Fibroblast of the conjunctiva (primary cell): ENCODE measurements at regions not wholly inside any gene's neighbourhood (a gene's known extent, or its start where the extent isn't known, plus 50 kb on each side); places are given as distances from the start of the nearest gene placed in this dataset.

Source experiments
- DNase-seq: peaks from one replicate; pipeline ENCODE4 v3.0.0-alpha.2; 2010; ENCODE audit warnings: low read depth

DNA sequence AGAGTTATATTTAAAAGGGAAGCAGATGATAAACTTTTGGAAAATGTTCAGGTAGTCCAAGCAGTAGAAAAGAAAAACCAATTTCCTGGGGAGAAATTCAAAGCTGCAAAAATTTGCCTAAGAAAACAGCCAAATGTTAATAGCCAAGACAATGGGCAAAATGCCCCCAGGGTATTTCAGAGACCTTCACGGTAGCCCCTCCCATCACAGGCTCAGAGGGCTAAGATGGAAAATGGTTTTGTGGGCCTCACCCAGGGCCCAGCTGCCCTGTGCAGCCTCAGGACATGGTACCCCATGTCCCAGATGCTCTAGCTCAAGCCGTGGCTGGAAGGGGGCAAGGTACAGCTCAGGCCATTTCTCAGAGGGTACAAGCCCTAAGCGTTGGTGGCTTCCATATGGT is 391.0 kb downstream of the ZIC4 start:
- DNase-seq, result no peak

DNA sequence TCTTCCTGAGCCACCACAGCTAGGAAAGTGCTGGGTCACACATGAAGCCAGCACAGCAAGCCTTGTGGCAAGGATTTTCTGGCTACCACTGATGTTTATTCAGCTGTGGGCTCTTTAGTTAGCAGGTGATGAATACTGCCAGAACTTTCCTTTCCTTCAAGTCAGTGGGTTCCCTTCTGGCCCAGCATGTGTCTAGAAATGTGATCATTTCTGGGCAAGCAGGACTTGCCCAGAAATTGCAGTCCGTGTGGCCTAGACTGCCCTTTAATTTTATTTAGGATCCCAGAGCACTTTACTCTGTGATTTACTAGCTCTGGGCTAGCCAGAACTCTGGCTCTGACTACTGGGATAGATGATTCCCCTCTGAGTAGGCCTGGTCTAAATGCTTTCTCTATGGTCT is 397.5 kb downstream of the ZIC4 start:
- no peak for DNase-seq

DNA sequence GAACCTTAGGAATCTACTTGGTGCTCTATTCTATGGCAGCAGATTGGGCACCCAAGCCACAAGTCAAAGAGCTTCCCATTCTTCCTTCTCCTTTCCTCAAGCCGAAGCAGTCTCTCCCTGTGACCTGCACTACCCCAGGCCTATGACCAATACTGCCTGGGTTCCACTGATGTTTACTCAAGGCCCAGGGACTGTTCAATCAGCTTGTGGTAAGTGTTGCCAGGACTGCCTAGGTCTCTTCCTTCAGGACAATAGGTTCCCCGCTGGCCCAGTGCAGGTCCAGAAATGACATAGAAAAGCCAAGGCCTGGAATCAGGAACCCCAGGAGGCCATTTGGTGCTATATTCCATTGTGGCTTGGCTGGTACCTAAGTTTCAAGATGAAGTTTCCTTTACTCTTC is 397.9 kb downstream of the ZIC4 start:
- DNase-seq, result no peak

DNA sequence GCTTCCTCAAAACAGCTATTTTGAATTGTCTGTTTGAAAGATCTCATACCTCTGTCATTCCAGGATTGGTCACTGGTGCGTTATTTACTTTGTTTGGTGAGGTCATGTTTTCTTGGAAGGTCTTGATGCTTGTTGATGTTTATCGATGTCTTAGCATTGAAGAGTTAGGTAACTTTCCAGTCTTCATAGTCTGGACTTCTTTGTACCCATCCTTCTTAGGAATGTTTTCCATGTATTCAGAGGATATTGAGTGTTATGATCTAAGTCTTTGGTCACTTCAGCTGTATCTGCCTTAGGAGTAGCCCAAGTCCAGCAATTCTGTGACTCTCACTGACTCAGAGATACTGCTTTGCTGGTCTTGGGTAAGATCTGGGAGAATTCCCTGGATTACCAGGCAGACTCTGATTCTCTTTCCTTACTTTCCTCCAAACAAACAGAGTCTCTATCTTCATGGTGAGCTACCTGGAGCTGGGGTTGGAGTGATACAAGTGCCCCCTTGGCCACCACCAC is 398.6 kb downstream of the ZIC4 start:
- no peak for DNase-seq

DNA sequence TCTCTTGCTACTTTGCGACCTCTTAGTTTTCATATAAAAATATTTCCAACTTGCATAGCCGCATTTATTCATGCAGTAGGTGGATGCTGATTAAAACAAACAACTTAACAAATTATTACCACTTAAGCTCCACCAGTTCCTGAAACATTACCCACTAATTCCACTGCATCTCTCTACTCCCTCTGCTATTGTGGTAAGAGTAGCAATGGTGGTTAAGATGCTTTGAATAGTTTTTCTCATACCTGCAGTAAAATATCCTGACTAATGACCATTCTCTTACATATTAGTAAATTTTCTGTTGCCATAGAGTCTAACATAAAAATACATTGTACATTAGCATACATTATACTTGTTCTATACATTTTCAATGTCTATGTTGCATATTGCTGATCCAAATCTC is 397.6 kb upstream of the PLSCR5 start:
- no peak for DNase-seq

DNA sequence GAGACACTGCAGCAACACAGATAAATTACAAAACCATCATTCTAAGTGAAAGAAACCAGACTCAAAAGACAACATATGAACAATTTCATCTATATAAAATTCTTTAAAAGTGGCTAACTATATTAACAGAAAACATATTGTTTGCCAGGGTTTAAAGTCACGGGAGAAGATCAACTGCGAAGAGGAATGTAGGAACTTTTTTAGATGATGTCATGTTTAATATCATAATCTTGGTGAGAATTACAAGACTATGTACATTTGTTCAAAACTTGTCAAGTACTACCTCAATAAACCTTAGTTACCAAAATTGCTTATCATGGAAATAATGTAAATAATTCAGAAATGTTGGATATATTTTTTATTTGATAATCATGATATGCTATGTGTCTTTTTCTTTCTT is 395.1 kb upstream of the PLSCR5 start:
- no peak for DNase-seq

DNA sequence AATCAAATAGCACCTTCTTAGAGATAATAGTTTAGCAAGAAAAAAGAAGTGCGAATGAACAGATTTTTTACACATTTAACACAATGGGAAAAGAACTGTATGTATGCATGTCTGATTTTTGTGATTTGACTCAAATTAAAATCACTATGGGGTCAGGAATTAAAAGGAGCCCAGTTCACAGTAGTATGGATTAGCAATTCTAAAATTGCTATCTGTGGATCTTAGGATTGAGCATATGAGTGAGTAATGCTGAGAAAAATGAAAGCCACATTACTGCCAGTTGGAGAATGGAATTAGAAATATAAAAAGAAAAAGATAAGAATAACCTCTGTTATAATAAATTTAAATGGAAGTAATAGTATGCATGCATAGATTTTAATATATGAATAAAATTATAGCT is 386.8 kb upstream of the PLSCR5 start:
- DNase-seq, result no peak

DNA sequence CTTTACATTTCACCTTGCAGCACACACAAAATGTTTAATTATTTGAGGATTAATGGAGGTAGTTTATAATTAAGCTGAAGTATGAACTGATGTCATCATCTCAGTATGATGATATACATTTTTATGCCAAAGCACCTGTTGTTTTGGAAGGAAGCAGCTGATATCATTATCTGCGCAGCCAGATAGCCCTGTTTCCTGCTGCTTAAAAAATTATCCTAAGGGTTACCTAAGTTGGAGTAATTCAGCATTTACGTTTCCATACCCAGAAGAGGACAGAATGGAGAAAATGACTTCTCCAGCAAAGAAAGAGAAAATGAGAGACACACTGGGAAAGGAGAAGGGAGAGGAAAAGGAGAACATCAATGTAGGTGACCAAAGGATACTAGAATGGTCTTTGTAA is 370.3 kb upstream of the PLSCR5 start:
- no peak for DNase-seq

DNA sequence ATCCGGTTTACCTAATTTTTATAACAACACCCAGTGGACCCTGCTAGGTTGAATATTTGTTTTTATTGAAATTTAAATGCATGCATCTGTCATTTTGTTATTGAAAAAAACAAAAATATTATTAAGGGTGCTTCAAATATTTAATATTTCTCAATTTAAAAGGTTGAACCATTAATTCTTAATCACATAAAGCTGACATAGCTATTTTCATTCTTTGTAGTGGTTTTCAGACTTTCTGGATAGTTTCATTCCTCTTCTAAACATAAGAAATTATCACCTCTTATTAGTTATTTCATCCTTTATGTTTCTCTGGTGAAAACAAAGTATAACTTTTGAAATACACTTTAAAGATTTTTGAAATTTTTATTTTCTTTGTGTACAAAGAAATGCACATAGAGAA is 369.9 kb upstream of the PLSCR5 start:
- DNase-seq, result no peak

DNA sequence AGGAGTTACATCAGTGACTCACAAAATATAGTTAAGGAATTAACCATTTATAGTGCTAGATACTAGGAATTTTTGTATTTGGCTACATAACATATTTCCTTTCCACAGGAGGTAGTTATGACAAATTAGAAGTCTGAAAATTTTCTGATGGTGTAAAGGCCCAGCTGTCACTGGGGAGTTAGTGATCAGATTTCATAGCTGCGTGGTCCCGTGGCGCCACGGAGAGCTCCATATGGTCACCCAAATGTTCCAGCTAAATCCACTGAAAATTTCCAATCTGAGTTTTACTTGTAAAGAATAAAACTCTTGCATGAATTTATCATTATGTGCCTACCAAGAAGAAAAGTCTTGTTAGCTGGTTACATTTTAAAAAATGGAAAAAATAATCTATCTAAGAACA is 368.9 kb upstream of the PLSCR5 start:
- DNase-seq, result no peak

DNA sequence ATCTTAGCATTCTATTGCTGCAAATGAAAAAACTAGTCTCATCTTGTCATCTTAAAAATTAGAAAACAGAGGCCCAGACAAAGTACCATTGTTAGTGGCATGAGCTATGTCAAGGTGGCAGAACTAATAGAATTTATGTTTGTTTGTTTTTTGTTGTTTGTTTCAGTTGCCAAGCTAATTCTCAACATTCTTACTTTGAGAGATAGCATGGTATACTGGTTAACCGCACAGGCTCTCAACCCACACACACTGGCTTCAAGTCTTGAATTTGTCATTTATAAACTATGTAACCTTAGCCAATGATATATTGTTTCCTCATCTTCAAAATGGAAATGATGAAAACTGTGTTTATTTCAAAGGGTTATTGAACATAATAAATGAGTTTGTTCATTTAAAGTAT is 367.6 kb upstream of the PLSCR5 start:
- DNase-seq, result no peak

DNA sequence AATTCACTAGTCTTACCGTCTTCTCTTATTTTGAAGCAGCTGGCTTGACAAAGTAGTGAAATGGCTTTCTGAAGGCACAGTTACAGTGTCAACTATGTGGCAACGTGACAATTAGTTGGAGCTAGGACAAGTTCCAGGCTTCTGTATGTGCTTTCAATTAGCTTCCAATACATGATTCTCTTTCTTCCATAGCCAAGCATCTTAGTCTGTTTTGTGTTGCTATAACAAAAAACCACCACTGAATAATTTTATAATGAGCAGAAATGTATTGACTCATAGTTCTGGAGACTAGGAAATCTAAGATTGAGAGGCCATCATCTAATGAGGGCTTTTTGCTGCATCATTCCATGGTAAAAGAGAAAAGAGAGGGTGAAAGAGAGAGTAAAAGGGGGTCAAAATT is 365.1 kb upstream of the PLSCR5 start:
- no peak for DNase-seq

DNA sequence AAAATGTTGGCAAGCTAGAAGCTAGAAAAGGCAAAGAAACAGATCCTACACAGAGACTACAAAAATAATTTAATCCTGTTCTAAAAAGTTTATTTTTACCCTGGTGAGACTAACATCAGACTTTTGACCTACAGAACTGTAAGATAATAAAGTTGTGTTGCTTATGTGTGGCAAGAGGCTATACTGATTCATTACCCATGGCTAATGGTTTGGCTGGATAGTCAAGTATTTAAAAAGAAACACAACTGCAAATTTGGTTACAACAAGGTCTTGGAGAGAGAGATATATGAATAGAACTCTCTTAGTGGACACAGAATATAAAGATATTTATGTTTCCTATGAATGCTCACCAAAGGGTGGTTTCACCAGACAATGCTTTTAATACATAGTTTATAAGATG is 364.2 kb upstream of the PLSCR5 start:
- DNase-seq, result peak; percentile 1

DNA sequence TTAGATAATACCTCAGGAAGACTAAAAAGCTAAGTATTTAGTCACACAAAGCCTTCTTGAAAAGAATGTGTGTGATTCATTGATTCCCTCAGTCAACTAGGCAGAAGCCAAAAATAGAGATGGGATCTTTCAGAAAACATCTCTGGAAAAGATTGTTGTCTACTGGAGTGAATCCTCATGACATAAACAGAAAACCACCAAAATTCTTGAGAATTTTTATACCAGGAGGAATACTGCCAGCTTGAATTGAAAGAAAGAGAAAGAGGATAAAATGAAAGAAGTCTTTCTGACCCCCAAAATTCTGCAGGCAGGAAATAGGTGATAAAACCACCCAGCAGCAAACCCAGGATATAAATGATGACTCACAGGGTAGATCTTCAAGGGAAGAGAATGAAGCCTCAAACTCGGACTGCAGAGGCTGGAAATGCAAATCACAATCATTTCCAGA is 363.1 kb upstream of the PLSCR5 start:
- peak; percentile 39 for DNase-seq

DNA sequence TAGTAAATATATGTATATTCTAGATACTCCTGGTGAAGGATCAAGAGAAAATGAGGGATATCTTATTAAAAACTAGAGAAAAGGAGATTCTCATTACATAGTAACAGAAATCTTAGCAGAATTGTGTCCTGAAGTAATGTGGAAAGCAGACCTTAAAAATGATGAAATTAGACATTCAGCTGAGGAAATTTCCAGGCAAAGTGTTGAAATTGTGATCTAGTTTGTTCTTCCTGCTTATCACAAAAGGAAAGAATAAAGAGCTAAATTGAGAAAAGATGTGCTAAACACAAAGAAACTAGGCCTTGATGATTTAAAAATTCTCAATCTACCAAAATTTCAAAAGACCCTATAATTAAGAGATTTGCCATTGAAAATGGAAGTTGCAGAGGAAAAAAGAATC is 362.6 kb upstream of the PLSCR5 start:
- peak; percentile 9 for DNase-seq

DNA sequence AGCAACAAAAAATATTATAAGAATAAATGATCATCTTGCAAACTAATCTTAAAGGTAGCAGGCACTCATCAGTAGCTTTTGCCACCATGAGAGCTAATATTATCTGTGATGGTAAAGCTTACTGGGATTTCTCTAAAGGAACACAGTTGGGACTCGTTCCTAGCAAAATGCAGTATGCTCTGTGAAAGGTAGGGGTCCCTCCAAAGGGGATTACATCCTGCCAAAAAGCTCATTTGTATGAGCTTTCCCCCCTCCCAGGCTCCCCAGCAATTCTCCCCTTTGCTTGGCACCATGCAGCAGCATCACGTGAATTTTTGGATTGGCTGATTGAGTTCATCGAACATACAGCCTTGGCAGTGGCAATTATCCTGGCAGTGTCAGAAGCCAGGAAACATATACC is 361.0 kb upstream of the PLSCR5 start:
- no peak for DNase-seq

DNA sequence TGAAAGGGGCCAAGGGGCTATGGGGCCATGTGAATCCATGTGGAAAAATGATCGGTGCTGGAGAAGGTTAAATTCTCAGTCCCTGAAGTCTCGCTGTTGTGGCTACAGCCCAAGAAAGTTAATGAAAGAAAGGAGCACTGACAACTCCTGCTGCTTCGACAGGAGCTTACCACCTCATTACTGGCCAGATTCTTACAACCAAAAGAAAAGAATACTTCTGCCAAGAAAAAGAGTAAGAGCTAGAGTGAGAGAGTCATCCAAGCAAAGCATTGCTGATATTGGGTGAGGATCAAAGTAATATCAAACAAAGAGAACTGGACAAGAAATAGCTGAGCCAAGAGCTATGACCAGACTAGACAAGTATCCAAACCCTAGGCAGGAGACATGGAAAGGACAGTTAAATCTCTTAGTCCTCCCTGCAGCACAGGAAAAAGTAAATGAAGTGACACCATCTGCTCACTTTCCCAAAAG is 348.4 kb upstream of the PLSCR5 start:
- no peak for DNase-seq

DNA sequence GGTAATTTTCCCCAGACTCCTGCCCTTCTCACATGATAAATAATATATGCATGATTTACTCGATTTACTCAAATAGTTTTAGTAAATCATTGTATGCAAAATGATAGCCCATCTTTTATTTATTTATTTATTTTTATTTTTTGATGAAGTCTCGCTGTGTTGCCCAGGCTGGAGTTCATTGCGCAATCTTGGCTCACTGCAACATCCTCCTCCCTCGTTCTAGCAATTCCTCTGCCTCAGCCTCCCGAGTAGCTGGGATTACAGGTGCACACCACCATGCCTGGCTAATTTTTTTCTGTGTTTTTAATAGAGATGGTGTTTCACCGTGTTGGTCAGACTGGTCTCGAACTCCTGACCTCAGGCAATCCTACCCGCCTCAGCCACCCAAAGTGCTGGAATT is 343.8 kb upstream of the PLSCR5 start:
- DNase-seq, result no peak

DNA sequence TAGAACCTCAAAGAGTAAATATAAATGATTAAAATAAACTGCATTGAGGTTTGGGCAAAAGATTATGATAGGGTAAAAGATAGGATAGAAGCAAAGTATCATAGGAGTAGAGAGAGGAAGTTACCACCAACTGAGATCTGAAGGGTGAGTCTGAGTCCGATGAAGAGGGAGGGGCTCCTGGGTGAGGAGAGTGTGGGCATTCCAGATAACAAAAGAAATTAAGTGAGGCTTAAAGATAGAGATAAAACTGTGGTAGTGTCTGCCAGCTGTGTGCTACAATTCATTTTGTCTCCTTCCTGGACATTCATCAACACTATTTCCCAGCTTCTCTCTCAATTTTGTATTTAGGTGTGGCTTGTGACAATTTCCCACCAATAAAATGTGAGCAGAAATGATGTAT is 343.0 kb upstream of the PLSCR5 start:
- DNase-seq, result no peak

DNA sequence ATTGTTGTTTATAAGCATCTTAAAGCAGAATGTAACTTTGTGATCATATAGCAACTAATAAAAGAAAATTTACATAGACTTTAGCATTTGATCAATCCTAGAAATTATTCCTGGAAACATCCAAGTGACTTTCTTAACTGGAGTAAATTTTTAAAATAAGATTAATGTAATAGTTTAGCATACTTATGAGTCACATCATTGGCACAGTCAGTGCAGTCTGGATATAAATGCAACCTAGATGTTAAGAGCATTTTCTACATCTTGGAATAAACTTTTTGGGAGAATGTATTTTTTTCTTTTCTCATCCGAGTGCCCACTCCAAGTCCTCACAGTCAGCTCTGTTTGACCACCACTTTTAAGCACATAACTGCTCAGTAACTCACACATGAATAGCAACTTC is 324.6 kb upstream of the PLSCR5 start:
- DNase-seq, result no peak

DNA sequence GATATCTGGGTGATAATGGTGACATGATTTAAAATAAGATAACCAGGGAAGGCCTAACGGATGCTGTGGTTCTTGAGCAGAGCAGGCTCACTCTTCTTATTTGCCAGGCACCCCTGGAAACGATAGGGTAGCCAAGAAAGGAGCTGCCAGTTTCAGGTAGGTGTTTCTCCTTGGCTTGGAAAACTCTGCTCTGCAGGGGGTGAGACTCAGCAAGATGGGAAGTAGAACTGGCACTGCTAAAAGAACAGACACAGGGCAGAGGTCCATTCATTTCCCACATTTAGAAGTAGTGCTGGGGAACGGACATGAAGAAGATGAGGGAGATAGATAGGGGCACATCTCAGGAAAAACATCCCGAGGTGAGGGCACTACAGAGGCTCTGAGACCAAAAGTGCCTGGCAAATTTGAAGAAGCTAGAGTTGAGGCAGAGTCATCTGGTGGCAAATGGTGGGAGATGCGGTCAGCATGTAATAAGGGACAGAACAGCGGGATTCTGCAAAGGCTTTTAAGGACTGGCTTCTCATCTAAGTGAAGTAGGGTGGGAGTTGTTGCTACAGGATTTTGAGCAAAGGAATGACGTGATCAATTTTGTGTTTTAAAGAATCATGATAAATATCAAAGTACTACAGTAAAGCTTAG is 323.4 kb upstream of the PLSCR5 start:
- DNase-seq, result no peak

DNA sequence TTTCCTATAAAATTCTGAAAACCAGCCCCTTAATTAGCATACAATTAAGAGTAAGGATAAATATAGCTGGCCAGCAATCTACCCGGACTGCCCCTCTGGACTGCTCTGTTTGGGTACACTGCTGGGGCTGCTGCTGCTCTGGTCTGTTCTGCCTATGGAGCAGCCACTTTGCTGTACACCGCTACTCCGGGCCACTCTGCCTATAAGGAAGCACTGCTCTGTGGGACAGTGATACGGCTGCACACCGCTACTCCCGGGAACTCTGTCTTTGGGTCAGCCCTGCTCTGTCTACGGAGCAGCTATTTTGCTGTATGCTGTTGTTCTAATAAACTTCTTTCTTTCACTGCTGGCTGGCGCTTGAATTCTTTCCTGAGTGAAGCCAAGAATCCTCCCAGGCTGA is 316.5 kb upstream of the PLSCR5 start:
- no peak for DNase-seq

DNA sequence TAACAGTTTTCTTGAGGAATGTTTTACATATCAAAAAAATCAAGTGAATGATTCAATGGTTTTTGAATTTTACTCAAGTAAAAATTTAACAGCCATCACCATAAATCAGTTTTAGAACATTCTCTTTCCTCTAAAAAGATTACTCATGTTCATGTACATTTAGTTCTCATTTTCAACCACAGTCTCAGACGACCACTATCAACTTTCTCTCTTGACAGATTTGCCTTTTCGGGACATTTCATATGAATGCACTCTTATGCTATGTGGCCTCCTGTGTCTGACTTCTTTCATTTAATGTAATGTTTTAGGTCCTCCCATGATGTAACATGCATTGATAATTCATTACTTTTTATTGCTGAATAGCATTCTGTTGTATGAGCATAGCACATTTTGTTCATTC is 309.3 kb upstream of the PLSCR5 start:
- DNase-seq, result no peak

DNA sequence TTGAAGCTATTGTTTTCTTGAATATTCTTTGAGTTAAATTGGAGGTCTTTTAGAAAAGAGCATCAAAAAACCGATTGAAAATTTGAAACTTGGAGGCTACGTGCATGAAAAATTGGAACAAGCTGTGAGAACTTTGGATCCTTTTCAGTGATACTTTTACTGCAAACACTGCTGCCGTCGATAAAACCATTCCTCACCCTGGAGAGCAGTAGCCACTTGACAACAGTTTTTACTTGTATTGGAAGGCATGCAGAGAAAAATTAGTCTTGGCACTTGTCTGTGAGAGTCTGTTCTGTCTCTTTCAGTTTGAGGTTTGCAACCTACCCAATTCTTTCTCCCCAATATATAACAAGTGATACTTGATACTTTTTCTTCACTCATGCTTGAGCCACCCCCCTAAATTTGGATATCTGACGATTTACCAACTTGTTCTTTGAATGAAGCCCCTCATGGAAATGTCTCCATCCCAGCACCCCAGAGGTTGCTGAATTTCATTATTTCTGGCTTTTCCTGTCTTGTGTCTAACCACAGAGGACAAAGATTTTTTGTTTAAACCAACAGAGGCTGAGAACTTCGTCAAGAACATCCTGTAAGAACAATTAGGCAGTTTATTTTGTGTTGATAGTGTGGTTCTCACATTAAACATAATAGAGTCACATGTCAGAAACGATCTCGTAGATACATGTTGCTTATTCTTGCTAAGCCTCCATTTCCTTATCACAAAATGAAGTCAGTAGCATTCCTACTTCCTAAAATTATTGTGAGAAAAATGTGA is 307.3 kb upstream of the PLSCR5 start:
- DNase-seq, result no peak
